ENCODE measurements at regions not wholly inside any gene's neighbourhood (a gene's known extent, or its start where the extent isn't known, plus 50 kb on each side); places are given as distances from the start of the nearest gene placed in this dataset.
"Not testable (repeated sequence)": the region's sequence is repeated elsewhere in the genome, so short reads cannot be mapped to it uniquely, and the experiment has no call there.

DNA sequence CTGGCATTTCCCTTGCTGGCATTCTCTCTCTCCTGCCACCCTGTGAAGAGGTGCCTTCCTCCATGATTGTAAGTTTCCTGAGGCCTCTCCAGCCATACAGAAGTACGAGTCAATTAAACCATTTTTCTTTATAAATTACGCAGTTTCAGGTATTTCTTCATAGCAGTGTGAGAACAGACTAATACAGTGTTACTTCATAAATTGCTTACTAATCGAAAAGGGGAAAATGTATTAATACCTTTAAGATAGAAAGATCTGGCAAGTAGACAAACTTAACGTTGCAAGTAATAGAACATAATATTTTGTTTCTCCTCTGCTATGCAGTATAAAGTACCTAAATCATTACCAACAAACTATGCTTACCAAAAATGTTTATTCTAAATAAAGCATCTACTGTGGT lies 178.3 kb upstream of the LAMA2 start:
- no peak overlapping the region for H3K9ac ChIP-seq (ENCODE audit: control insufficient read depth, insufficient read depth, low read length)
- H3K4me3 ChIP-seq, result no peak overlapping the region
- intact Hi-C loops (cut with micrococcal nuclease; ENCODE audit: unreplicated experiment), result no loop called here
- FAIRE-seq (no peak), DNase-seq (ENCODE audit: low read depth, low spot score) (no peak), ATAC-seq (no peak)
- WGBS (ENCODE audit: insufficient coverage, insufficient replicate concordance, low lambda C conversion rate, missing lambda C conversion rate), result 13% methylated on average over 4 of the region's 4 CpGs
- ChIA-PET CTCF (no interaction called here), SMC1A (ENCODE audit: uncharacterized antibody, unreplicated experiment) (no interaction called here), RAD21 (ENCODE audit: unreplicated experiment) (no interaction called here), POLR2A (no interaction called here)
- no peak overlapping the region for H2AFZ ChIP-seq (ENCODE audit: control insufficient read depth, low read depth, low read length)
- no peaks in the 10 kb centered on the region for H3K79me2 ChIP-seq (ENCODE audit: control insufficient read depth, insufficient read depth, low read length)
- BruUV-seq (replicated peaks), result no TSS peak
- H3K9me3 ChIP-seq (replicated peaks; ENCODE audit: control insufficient read depth, insufficient read depth, low read length), result no peaks in the 10 kb centered on the region
- H4K20me1 ChIP-seq (ENCODE audit: control insufficient read depth, insufficient read depth), result no peaks in the 10 kb centered on the region
- H3K4me1 ChIP-seq (ENCODE audit: control insufficient read depth, insufficient read depth, low read length), result no peaks in the 10 kb centered on the region
- H3K27me3 ChIP-seq (replicated peaks in 1 of 2; ENCODE audit: control insufficient read depth in 2 of 2, insufficient read depth in 2 of 2, low read length in 1 of 2), result no peaks in the 10 kb centered on the region
- H3K27ac ChIP-seq (ENCODE audit: control insufficient read depth, insufficient read depth), result no peak overlapping the region
- TF ChIP-seq MYC (IDR thresholded peaks at IDR 0.05; ENCODE audit: insufficient read depth, insufficient read length, insufficient replicate concordance, low read length, severe bottlenecking) (no peak), NR2F1 (conservative IDR thresholded peaks at IDR 0.05) (no peak), TBL1XR1 (IDR thresholded peaks at IDR 0.05; ENCODE audit: low read depth, low read length) (no peak), ZNF207 (IDR thresholded peaks at IDR 0.05; ENCODE audit: borderline replicate concordance) (no peak), NR2C1 (IDR thresholded peaks at IDR 0.05) (no peak), E4F1 (IDR thresholded peaks at IDR 0.05; ENCODE audit: borderline replicate concordance, partially characterized antibody) (no peak), ZNF217 (IDR thresholded peaks at IDR 0.05) (no peak), HDAC2 (IDR thresholded peaks at IDR 0.05) (no peak), JUNB (IDR thresholded peaks at IDR 0.05) (no peak)
- no peak overlapping the region for H3K4me2 ChIP-seq (ENCODE audit: control insufficient read depth, insufficient read depth)
- H3K36me3 ChIP-seq (ENCODE audit: control insufficient read depth in 2 of 2, insufficient read depth in 2 of 2, low read length in 1 of 2), result no peaks in the 10 kb centered on the region
- in situ Hi-C loops (cut with MboI), result no loop called here

GRCh38 chr6:128703794-128704193 lies 179.1 kb upstream of the LAMA2 start:
- SMC1A ChIA-PET (ENCODE audit: uncharacterized antibody, unreplicated experiment); CTCF ChIA-PET; BruUV-seq (replicated peaks): not testable (repeated sequence)

More at GRCh38 chr6:128703794-128704193, 179.1 kb upstream of the LAMA2 start:
- H3K9ac ChIP-seq (ENCODE audit: control insufficient read depth, insufficient read depth, low read length); H4K20me1 ChIP-seq (ENCODE audit: control insufficient read depth, insufficient read depth); H2AFZ ChIP-seq (ENCODE audit: control insufficient read depth, low read depth, low read length); H3K4me1 ChIP-seq (ENCODE audit: control insufficient read depth, insufficient read depth, low read length); H3K4me3 ChIP-seq; H3K4me2 ChIP-seq (ENCODE audit: control insufficient read depth, insufficient read depth); H3K9me3 ChIP-seq (replicated peaks; ENCODE audit: control insufficient read depth, insufficient read depth, low read length); RAD21 ChIA-PET (ENCODE audit: unreplicated experiment); FAIRE-seq; POLR2A ChIA-PET; intact Hi-C loops (cut with micrococcal nuclease; ENCODE audit: unreplicated experiment); ATAC-seq; H3K36me3 ChIP-seq (ENCODE audit: control insufficient read depth in 2 of 2, insufficient read depth in 2 of 2, low read length in 1 of 2); H3K79me2 ChIP-seq (ENCODE audit: control insufficient read depth, insufficient read depth, low read length); H3K27ac ChIP-seq (ENCODE audit: control insufficient read depth, insufficient read depth); in situ Hi-C loops (cut with MboI); DNase-seq (ENCODE audit: low read depth, low spot score); H3K27me3 ChIP-seq (replicated peaks in 1 of 2; ENCODE audit: control insufficient read depth in 2 of 2, insufficient read depth in 2 of 2, low read length in 1 of 2): not testable (repeated sequence)
- 26% methylated on average over 3 of the region's 3 CpGs for WGBS (ENCODE audit: insufficient coverage, insufficient replicate concordance, low lambda C conversion rate, missing lambda C conversion rate)

Measured in GM12878 (cell line).